Prostate gland (tissue), 1 donor: ENCODE measurements at regions not wholly inside any gene's neighbourhood (a gene's known extent, or its start where the extent isn't known, plus 50 kb on each side); places are given as distances from the start of the nearest gene placed in this dataset.

Experiments
- POLR2A ChIP-seq: fragments of 450-650 bp; IDR thresholded peaks from one replicate; pipeline ENCODE4 v1.6.1; 2016; ENCODE audit warnings: antibody characterized with exemption, mild to moderate bottlenecking
- POLR2AphosphoS5 ChIP-seq: sonication (generic); formaldehyde crosslinking; IDR thresholded peaks from one replicate; pipeline ENCODE4 v1.6.1; 2017; ENCODE audit warnings: antibody characterized with exemption

DNA sequence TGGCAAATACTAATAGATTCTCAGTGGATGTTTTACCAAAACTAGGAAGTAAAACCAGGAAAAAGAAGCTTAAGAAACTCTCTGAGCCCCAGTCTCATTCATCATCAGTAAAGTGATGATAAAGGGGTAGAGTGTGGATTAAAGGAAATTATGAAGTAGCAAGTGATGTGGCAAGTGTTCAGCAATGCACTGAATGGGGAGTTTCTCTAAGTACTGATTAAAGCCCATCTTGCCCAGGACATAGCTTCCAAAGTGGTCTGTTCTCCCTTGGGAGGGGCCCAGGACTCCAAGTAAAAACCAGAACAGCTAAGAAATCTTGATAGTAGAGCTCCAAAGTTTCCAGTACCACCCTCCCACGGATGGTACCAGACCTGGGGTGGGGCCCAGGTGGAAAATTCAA, 137.3 kb downstream of the WNT5A start:
- no peak for TF ChIP-seq POLR2A
- no peak for TF ChIP-seq POLR2AphosphoS5
